HG02571 (cell line): ENCODE measurements at regions not wholly inside any gene's neighbourhood (a gene's known extent, or its start where the extent isn't known, plus 50 kb on each side); places are given as distances from the start of the nearest gene placed in this dataset.
A peak's percentile ranks its signal among the peaks of the same experiment; 100 is the strongest.
"Not testable (repeated sequence)": the region's sequence is repeated elsewhere in the genome, so short reads cannot be mapped to it uniquely, and the experiment has no call there.

Experiments used
- ATAC-seq: cut with Tn5 transposase; IDR thresholded peaks from one replicate; pipeline ENCODE4 v1.9.1; 2021; ENCODE audit warnings: mild to moderate bottlenecking, moderate library complexity; ENCODE audit not compliant: unreplicated experiment

GRCh38 chr10:57696641-57697040 is 571.1 kb downstream of the IPMK start:
- ATAC-seq = no peak

- no peak for ATAC-seq
Measured at GRCh38 chr10:57694956-57695608, 572.6 kb downstream of the IPMK start.

- ATAC-seq = no peak
Measured at GRCh38 chr10:57692255-57692980, 575.3 kb downstream of the IPMK start.

- ATAC-seq = no peak
Measured at GRCh38 chr10:57689596-57690297, 577.9 kb downstream of the IPMK start.

- ATAC-seq = no peak
Measured at GRCh38 chr10:57679916-57680315, 587.8 kb downstream of the IPMK start.

- no peak for ATAC-seq
Measured at GRCh38 chr10:57675125-57675524, 592.6 kb downstream of the IPMK start.

GRCh38 chr10:57673446-57673960 is 594.2 kb downstream of the IPMK start:
- no peak for ATAC-seq

GRCh38 chr10:57664815-57665214 is 602.9 kb downstream of the IPMK start:
- ATAC-seq = no peak

GRCh38 chr10:57663401-57663800 is 604.3 kb downstream of the IPMK start:
- ATAC-seq = no peak

GRCh38 chr10:57661206-57661605 is 606.5 kb downstream of the IPMK start:
- ATAC-seq = no peak

GRCh38 chr10:57657164-57657765 is 610.4 kb downstream of the IPMK start:
- peak; percentile 95 for ATAC-seq

- no peak for ATAC-seq
Measured at GRCh38 chr10:57654856-57655255, 612.8 kb downstream of the IPMK start.

GRCh38 chr10:57645108-57645507 is 622.6 kb downstream of the IPMK start:
- not testable (repeated sequence) for ATAC-seq

GRCh38 chr10:57638411-57638810 is 629.3 kb downstream of the IPMK start:
- no peak for ATAC-seq

GRCh38 chr10:57628592-57629284 is 639.0 kb downstream of the IPMK start:
- no peak for ATAC-seq

- no peak for ATAC-seq
Measured at GRCh38 chr10:57627642-57628178, 640.0 kb downstream of the IPMK start.

GRCh38 chr10:57624856-57625592 is 642.7 kb downstream of the IPMK start:
- ATAC-seq = no peak

- no peak for ATAC-seq
Measured at GRCh38 chr10:57624066-57624465, 643.6 kb downstream of the IPMK start.

GRCh38 chr10:57621466-57621865 is 646.2 kb downstream of the IPMK start:
- ATAC-seq = no peak
